ENCODE measurements at regions not wholly inside any gene's neighbourhood (a gene's known extent, or its start where the extent isn't known, plus 50 kb on each side); places are given as distances from the start of the nearest gene placed in this dataset.

DNA sequence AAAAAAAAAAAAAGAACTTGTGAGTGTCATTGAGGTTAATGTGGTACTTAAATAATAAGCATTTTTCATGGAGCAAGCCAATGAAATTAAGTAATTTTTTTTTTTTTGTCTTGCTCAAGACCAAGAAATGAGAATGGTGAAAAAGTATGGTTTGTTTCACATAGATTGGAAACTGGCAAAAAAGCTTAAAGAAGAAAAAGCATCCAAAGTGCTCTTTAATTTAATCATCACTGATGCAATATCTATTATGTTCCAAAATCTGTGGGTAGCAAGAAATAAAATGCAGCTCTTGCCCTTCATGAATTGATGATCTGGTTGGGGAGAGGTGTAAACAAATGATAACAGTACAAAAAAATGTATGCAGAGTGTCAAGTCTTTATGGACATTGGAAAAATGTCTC, 980.6 kb downstream of the REEP3 start:
- Histone ChIP-seq H3K9me3 (ENCODE audit: control insufficient read depth, insufficient read depth, low read length) (no peaks in the 10 kb centered on the region), H3K36me3 (ENCODE audit: insufficient read depth, low read length) (no peaks in the 10 kb centered on the region), H3K9ac (ENCODE audit: low read depth, low read length) (no peak overlapping the region), H3K4me1 (ENCODE audit: insufficient read depth, low read length) (0 out of 2 replicates have a peak, but pooled peaks cover 10% of the 10 kb centered on the region)

DNA sequence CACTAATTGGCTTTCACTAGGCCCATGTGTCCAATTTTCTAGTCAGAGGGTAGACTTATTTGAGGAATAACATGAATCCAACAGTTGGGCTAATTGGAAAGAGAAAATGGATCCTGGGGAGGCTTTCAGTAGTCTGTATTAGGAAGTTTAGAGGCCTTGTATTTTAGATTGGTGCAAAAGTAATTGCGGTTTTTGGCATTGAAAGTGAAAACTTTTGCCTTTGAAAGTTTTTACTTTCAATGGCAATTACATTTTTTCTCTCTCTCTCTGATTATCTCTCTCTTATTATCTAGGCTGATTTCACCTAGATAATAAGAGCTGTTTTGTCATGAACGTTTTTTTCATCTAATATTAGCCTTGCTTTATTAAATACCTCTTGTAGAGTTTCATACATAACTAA, 981.7 kb downstream of the REEP3 start:
- Histone ChIP-seq H3K36me3 (ENCODE audit: insufficient read depth, low read length) (no peaks in the 10 kb centered on the region), H3K9ac (ENCODE audit: low read depth, low read length) (no peak overlapping the region), H3K4me1 (ENCODE audit: insufficient read depth, low read length) (peaks cover 14% of the 10 kb centered on the region), H3K9me3 (ENCODE audit: control insufficient read depth, insufficient read depth, low read length) (no peaks in the 10 kb centered on the region)

DNA sequence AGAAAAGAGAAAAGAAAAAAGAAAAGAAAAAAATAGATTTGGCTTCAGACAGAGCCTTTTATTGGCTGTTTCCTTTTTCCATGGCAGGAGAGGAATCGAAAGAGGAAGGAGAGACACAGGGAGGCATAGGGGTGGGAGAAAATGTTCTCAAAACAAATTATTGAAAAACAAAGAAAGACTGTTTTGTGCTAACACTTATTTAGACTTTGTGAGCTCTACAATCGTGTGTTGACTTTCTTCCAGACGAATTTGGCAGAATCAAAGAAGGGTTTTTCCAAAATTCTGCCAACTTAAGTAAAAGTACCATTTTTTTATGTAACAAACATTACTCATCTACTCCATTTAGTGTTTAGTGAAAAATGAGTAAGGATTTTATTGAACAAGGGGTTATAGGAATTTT, 982.2 kb downstream of the REEP3 start:
- Histone ChIP-seq H3K9me3 (ENCODE audit: control insufficient read depth, insufficient read depth, low read length) (no peaks in the 10 kb centered on the region), H3K36me3 (ENCODE audit: insufficient read depth, low read length) (no peaks in the 10 kb centered on the region)

DNA sequence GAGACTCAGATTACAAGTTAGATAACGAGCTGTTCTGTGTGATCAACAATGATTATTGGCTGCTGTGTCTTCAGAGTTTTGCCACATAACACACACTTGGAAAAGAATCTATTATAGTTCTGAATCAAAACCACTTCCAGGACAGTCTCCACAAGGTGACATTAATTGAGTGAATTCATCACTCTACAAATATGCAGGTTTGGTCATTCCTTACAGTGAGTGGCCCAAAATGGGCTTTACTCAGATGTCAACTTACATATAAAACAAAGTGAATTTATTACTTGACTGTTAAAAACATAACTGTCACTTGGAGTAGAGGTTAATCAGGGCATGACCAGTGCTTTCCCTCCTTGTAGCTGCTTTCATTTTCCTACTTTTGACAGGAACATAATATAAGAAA, 984.3 kb downstream of the REEP3 start:
- H3K4me1 ChIP-seq (ENCODE audit: insufficient read depth, low read length), result peaks cover 15% of the 10 kb centered on the region
- no peaks in the 10 kb centered on the region for H3K36me3 ChIP-seq (ENCODE audit: insufficient read depth, low read length)
- no peaks in the 10 kb centered on the region for H3K9me3 ChIP-seq (ENCODE audit: control insufficient read depth, insufficient read depth, low read length)
- no peak overlapping the region for H3K9ac ChIP-seq (ENCODE audit: low read depth, low read length)

More for the DNA sequence above, 982.2 kb downstream of the REEP3 start:
- Histone ChIP-seq H3K9ac (ENCODE audit: low read depth, low read length) (no peak overlapping the region), H3K4me1 (ENCODE audit: insufficient read depth, low read length) (peaks cover 15% of the 10 kb centered on the region)

DNA sequence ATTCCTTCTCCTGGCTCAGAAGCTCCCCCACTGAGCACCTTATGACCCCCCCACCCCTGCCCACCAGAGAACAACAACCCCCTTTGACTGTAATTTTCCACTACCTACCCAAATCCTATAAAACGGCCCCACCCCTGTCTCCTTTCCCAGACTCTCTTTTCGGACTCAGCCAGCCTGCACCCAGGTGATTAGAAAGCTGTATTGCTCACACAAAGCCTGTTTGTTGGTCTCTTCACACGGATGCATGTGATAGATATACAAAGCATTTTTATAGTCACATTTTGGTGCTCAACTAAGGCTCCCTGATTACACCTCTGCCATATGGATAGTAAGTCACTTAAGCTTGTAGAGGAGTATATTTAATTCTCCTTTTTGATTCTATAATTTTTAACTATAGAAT, 985.8 kb downstream of the REEP3 start:
- H3K4me1 ChIP-seq (ENCODE audit: insufficient read depth, low read length), result peaks cover 15% of the 10 kb centered on the region
- H3K36me3 ChIP-seq (ENCODE audit: insufficient read depth, low read length), result no peaks in the 10 kb centered on the region
- H3K9ac ChIP-seq (ENCODE audit: low read depth, low read length), result no peak overlapping the region; the same call in 1 of the 2 replicates
- H3K9me3 ChIP-seq (ENCODE audit: control insufficient read depth, insufficient read depth, low read length), result no peaks in the 10 kb centered on the region

DNA sequence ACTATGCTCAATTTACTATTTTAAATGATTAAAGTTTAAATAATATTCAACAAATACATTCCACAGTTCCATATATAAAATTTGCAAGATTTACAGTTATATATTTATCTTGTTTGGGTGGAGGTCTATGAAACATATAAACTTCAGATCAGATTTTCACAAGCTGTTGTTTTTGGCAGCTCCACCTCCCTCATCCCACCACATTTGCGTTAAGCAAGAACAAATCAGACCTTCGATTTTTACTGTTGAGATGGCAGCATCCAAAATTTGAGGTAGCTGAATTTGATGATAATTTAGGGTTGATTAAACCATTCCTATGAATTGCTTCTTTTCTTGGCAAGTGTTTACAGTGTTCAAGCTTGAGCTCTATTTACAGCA, 986.4 kb downstream of the REEP3 start:
- H3K4me1 ChIP-seq (ENCODE audit: insufficient read depth, low read length), result peaks cover 15% of the 10 kb centered on the region
- no peaks in the 10 kb centered on the region for H3K36me3 ChIP-seq (ENCODE audit: insufficient read depth, low read length)
- no peak overlapping the region for H3K9ac ChIP-seq (ENCODE audit: low read depth, low read length)
- no peaks in the 10 kb centered on the region for H3K9me3 ChIP-seq (ENCODE audit: control insufficient read depth, insufficient read depth, low read length)

DNA sequence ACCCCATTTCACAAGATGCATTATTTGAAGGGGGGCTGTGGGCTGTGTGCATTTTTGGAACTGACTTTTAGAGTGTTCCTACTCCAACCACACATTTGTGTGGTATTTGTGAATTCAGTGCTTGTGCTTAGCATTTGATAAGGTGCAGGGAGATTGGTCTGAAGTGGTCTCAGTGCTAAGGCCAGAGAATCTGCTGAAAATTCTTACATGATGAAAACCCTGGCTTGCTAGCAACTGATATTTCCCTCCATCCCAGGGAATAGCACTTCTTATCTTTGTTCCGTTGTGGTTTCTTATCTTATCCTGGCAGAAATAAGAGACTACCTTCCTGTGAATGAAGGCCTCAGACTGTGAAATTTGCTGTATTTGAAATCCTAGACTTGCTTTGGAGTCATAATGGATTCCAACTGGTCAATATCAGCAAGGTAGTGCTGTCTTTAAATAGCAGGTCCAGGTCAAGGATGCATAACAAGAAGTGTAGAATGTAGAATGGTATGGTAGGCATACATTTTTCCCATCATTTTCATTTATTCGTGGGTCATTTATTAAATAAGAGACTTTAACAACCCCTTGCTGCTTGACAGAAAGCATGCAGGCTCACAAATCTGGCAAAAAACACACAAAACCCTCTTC, 986.9 kb downstream of the REEP3 start:
- Histone ChIP-seq H3K9me3 (ENCODE audit: control insufficient read depth, insufficient read depth, low read length) (no peaks in the 10 kb centered on the region), H3K36me3 (ENCODE audit: insufficient read depth, low read length) (no peaks in the 10 kb centered on the region), H3K4me1 (ENCODE audit: insufficient read depth, low read length) (peaks cover 15% of the 10 kb centered on the region), H3K9ac (ENCODE audit: low read depth, low read length) (no peak overlapping the region)

DNA sequence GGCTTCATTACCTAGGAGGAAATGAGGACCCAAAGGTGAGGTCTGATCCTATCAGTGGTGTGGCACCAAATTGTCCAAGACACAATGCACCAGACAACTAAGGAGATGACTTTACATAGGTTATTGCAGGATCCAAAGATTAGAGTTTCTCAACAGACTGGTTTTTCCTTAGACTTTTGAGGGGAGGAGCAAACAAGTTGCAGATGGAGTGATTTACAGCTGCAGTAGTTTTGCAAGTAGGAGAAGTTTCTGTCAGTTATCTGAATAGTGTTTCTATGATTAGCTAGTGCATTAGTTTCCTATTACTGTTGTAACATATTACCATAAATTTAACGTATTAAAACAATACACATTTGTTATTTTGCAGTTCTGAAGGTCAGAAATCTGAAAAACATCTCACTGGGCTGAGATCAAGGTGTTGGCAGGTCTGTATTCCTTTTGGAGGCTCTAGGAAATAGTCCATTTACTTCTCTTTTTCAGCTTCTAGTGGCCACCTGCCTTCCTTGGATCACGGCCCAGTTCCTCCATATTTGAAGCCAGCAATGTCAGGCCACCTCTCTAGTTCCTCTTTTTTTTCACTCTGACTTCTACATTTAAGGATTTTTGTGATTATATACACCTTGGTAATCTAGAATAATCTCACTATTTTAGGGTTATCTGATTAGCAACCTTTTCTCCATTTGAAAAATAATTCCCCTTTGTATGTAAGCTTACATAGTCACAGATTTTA, 994.9 kb downstream of the REEP3 start:
- Histone ChIP-seq H3K36me3 (ENCODE audit: insufficient read depth, low read length) (no peaks in the 10 kb centered on the region), H3K9ac (ENCODE audit: low read depth, low read length) (no peak overlapping the region)

DNA sequence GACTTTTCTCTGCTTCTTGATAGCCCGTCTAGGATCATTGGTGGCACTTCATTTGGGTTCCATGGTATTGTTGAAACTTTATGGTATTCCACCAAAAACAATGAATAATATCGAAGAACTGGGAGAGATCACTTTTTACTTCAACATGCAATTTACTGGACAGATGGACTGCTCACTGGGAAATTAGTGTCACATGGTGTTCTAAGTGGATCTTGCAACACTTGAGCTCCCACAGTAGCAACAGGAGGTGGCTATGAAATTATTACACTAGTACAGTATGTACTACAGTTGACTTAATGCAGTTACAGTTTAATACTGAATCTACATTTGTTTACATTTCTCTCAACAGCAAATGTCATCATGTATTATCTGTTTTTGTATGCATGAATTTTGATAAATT, 997.3 kb downstream of the REEP3 start:
- Histone ChIP-seq H3K4me1 (ENCODE audit: insufficient read depth, low read length) (no peaks in the 10 kb centered on the region), H3K9me3 (ENCODE audit: control insufficient read depth, insufficient read depth, low read length) (no peaks in the 10 kb centered on the region), H3K36me3 (ENCODE audit: insufficient read depth, low read length) (no peaks in the 10 kb centered on the region), H3K9ac (ENCODE audit: low read depth, low read length) (no peak overlapping the region)

More for the DNA sequence above, 994.9 kb downstream of the REEP3 start:
- Histone ChIP-seq H3K9me3 (ENCODE audit: control insufficient read depth, insufficient read depth, low read length) (no peaks in the 10 kb centered on the region), H3K4me1 (ENCODE audit: insufficient read depth, low read length) (no peaks in the 10 kb centered on the region)

DNA sequence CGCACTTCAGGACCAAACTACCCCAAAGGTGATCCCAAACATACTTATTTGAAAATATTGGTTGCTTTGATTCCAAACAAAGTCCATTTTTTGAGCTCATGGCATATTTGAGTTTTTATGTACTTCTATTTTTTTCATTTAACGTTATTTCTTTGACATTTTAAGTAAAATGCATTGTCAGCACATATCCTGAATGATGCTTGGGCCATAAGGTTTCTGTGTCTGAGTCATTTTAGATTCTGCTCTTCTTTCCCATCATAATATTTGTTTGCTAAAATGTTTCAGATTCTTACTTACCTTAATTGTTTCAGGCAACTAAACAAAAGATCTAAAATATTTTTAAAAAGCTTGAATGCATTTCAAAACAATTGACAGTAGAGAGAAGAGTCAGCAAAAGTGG, 998.2 kb downstream of the REEP3 start:
- Histone ChIP-seq H3K9ac (ENCODE audit: low read depth, low read length) (no peak overlapping the region), H3K9me3 (ENCODE audit: control insufficient read depth, insufficient read depth, low read length) (no peaks in the 10 kb centered on the region), H3K4me1 (ENCODE audit: insufficient read depth, low read length) (no peaks in the 10 kb centered on the region), H3K36me3 (ENCODE audit: insufficient read depth, low read length) (no peaks in the 10 kb centered on the region)

DNA sequence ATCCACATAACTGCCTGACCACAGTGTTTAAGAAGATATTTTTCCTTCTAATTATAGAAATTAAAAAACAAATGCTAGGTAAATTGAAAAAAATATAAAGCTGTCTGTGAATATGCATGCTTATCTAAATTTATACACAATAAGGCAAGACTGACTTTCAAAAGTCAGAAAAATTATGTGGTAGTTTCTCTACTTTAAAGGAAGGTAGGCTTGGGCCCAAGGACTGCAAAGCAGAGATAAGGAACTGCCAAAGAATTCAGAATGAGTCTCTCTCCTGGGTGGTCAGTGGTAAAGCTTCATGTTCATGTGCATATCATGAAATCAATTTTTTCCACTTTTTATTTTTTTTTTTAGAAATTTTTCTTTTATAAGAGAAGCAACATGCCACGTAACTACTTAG, 998.6 kb downstream of the REEP3 start:
- Histone ChIP-seq H3K4me1 (ENCODE audit: insufficient read depth, low read length) (no peaks in the 10 kb centered on the region), H3K9ac (ENCODE audit: low read depth, low read length) (no peak overlapping the region), H3K9me3 (ENCODE audit: control insufficient read depth, insufficient read depth, low read length) (no peaks in the 10 kb centered on the region), H3K36me3 (ENCODE audit: insufficient read depth, low read length) (no peaks in the 10 kb centered on the region)

DNA sequence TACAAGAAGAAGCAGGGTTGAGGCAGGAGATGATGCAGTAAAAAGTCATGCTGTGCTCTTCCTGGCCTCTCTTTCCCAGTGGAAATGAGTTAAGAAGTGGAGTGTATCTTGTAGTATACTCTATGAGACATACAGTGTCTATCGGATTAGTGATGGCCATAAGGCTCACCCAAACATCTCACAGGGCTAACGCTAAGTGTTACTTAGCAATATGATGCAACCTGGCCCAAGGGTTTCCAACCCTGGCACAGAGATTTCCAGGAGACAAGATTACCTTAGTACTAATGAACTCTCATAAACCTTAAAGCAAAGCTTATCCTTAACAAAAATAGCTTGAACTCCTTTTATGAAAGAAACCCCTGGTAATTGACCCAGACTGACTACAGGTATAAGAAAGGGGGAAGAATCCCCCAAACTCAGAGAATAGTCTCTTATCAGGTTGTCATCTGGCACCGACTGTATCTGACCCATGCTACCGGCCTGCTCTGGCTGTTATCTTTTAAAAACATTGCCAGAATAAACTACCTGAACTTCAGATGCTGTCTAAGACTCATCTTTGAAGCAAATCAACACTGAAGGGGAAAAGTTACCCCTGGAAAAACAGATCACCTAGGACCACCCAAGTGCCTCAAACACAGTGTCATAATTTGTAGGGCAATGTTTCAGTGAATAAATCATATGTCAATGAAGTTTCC, 1002.0 kb downstream of the REEP3 start:
- H3K4me1 ChIP-seq (ENCODE audit: insufficient read depth, low read length), result no peaks in the 10 kb centered on the region
- no peak overlapping the region for H3K9ac ChIP-seq (ENCODE audit: low read depth, low read length)
- H3K36me3 ChIP-seq (ENCODE audit: insufficient read depth, low read length), result no peaks in the 10 kb centered on the region
- no peaks in the 10 kb centered on the region for H3K9me3 ChIP-seq (ENCODE audit: control insufficient read depth, insufficient read depth, low read length)

DNA sequence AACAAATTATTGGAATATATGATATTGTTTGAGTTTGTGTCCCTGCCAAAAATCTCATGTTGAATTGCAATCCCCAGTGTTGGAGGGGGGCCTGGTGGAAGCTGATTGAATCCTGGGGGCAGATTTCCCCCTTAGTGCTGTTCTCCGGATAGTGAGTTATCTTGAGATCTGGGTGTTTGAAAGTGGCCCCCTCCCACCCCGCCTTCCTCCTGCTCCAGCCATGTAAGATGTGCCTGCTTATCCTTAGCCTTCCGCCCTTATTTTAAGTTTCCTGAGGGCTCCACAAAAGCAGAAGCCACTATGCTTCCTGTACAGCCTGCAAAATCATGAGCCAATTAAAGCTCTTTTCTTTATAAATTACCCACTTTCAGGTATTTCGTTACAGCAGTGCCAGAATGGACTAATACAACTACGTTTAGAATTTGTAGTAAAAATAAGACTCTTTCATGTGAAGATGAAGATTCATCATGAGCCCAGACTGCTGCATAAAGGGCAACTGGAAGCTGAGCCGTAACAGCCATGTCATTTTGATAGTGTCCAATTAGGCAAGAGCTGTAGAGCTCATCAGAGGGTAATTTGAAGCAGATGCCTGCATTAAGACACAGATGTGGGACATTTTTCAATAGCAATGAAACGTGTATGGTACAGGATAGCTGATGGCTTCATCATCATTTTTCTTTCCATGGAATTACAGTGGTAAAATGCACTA, 1007.2 kb downstream of the REEP3 start:
- Histone ChIP-seq H3K9me3 (ENCODE audit: control insufficient read depth, insufficient read depth, low read length) (no peaks in the 10 kb centered on the region), H3K4me1 (ENCODE audit: insufficient read depth, low read length) (no peaks in the 10 kb centered on the region), H3K9ac (ENCODE audit: low read depth, low read length) (no peak overlapping the region), H3K36me3 (ENCODE audit: insufficient read depth, low read length) (no peaks in the 10 kb centered on the region)

DNA sequence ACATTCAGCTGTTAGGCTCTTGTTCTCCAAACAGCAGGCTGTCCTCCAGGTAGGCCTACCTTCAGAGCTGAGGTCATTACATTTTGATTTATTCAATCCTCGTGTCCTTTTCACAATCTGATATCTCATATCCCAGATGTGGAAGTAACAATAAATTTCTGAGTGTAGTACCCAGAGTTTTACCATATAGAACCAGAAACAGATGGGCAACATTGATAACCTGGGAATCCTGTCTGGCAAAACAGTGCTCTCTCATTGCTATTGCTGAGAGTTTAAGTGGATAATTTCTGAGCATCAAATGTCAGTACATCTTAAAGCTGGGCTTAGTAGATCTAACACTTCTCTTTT, 1007.8 kb downstream of the REEP3 start:
- H3K9me3 ChIP-seq (ENCODE audit: control insufficient read depth, insufficient read depth, low read length), result no peaks in the 10 kb centered on the region
- no peak overlapping the region for H3K9ac ChIP-seq (ENCODE audit: low read depth, low read length)
- no peaks in the 10 kb centered on the region for H3K36me3 ChIP-seq (ENCODE audit: insufficient read depth, low read length)
- H3K4me1 ChIP-seq (ENCODE audit: insufficient read depth, low read length), result no peaks in the 10 kb centered on the region

Data from ES-I3 (cell line).